Lung (tissue), 11 donors: ENCODE measurements at regions not wholly inside any gene's neighbourhood (a gene's known extent, or its start where the extent isn't known, plus 50 kb on each side); places are given as distances from the start of the nearest gene placed in this dataset.

Experiments
- ATAC-seq: fragments of 200-7000 bp; cut with Tn5 transposase; one replicate; pipeline ENCODE4 v1.9.1; 2020; ENCODE audit warnings: moderate number of reproducible peaks; ENCODE audit not compliant: insufficient read depth, low FRiP score
- DNase-seq, 3 donors: peaks; one replicate each; pipeline ENCODE4 v3.0.0-alpha.2; 2013 to 2017
- H3K27ac ChIP-seq, 2 donors: one replicate each; pipeline ENCODE4 v1.5.1; 2013; ENCODE audit warnings: mild to moderate bottlenecking in 2 of 2, moderate library complexity in 2 of 2, control low read depth in 1 of 2, inconsistent platforms in 1 of 2, low read depth in 1 of 2, low read length in 1 of 2
- H3K27me3 ChIP-seq, 3 donors: one replicate each; pipeline ENCODE4 v1.5.1; 2013; ENCODE audit warnings: low read length in 2 of 3; ENCODE audit not compliant: control insufficient read depth in 3 of 3, insufficient read depth in 3 of 3
- H3K36me3 ChIP-seq, 4 donors: one replicate each; pipeline ENCODE4 v1.5.1; 2013; ENCODE audit warnings: low read length in 4 of 4, mild to moderate bottlenecking in 1 of 4, moderate library complexity in 1 of 4; ENCODE audit not compliant: control insufficient read depth in 4 of 4, insufficient read depth in 4 of 4
- H3K4me1 ChIP-seq, 5 donors: one replicate each; pipeline ENCODE4 v1.5.1; 2013; ENCODE audit warnings: low read length in 5 of 5, mild to moderate bottlenecking in 2 of 5, moderate library complexity in 1 of 5; ENCODE audit not compliant: control insufficient read depth in 5 of 5, insufficient read depth in 5 of 5
- H3K4me3 ChIP-seq: one replicate; pipeline ENCODE4 v1.5.1; 2013; ENCODE audit warnings: mild to moderate bottlenecking, control low read depth, moderate library complexity
- H3K9ac ChIP-seq, 2 donors: one replicate each; pipeline ENCODE4 v1.5.1; 2013; ENCODE audit warnings: low read length in 2 of 2, control low read depth in 1 of 2; ENCODE audit not compliant: insufficient read depth in 1 of 2
- H3K9me3 ChIP-seq, 4 donors: one replicate each; pipeline ENCODE4 v1.5.1; 2013; ENCODE audit warnings: low read length in 3 of 4, mild to moderate bottlenecking in 1 of 4, moderate library complexity in 1 of 4; ENCODE audit not compliant: control insufficient read depth in 4 of 4, insufficient read depth in 3 of 4
- WGBS, 2 donors: extraction: QIAGEN DNeasy Blood & Tissue Kit; methylation state at CpG; one replicate each; pipeline ENCODE4 v1.1.7; 2013; 5-methylcytosine and 5-hydroxymethylcytosine counted together
- TF ChIP-seq, protein P1 (sequence below): IDR thresholded peaks from 2 replicates; pipeline ENCODE4 v1.5.1; 2012; ENCODE audit warnings: mild to moderate bottlenecking; ENCODE audit errors: control extremely low read depth, extremely low read depth
- donor health status: control.
- donor health status: control.
- donor health status: Bipolar disorder and iron deficiency.
- donor health status: healthy.
- donor health status: DM: yes; HTN: yes; CAD: no.

DNA sequence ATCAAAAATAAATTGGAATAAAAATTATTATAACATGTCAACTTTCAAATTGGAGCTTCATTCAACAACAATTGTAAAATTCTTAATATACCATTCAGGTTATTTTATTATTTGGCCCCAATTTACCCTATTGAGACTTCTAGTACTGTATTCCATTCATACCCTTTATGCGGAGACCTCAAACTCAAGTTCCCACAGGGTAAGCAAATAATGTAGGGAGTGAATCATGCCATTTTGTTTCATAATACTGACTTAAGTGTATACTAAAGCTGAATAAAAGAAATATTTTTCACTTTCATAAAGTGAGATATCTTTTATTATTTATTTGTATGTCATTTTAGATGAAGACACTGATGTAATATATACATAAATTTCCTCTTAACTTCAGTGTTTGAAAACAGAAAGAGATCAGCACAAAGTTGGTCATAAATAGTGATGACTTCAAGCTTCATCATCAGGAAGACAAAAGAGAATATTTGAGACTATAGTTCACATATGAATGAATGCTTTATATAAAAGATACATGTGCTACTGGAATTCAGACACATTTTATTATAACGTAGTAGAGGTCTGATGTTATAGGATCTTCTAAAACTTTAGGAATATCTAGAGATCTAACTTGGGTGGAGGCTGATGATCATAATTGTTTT lies 894.4 kb upstream of the PCDH9 start:
- DNase-seq (no peak), ATAC-seq (no peak)
- Histone ChIP-seq H3K9me3 (peaks cover 0 to 4% (median 1%) of the 10 kb centered on the region in 4 donors), H3K4me3 (no peak overlapping the region), H3K27me3 (no peaks in the 10 kb centered on the region), H3K27ac (no peak overlapping the region), H3K36me3 (no peaks in the 10 kb centered on the region), H3K9ac (no peak overlapping the region), H3K4me1 (no peaks in the 10 kb centered on the region)
- TF ChIP-seq, protein P1, sequence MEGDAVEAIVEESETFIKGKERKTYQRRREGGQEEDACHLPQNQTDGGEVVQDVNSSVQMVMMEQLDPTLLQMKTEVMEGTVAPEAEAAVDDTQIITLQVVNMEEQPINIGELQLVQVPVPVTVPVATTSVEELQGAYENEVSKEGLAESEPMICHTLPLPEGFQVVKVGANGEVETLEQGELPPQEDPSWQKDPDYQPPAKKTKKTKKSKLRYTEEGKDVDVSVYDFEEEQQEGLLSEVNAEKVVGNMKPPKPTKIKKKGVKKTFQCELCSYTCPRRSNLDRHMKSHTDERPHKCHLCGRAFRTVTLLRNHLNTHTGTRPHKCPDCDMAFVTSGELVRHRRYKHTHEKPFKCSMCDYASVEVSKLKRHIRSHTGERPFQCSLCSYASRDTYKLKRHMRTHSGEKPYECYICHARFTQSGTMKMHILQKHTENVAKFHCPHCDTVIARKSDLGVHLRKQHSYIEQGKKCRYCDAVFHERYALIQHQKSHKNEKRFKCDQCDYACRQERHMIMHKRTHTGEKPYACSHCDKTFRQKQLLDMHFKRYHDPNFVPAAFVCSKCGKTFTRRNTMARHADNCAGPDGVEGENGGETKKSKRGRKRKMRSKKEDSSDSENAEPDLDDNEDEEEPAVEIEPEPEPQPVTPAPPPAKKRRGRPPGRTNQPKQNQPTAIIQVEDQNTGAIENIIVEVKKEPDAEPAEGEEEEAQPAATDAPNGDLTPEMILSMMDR, result no peak
- WGBS, 2 donors, result 88 to 94% methylated on average over 2 of the region's 2 CpGs

DNA sequence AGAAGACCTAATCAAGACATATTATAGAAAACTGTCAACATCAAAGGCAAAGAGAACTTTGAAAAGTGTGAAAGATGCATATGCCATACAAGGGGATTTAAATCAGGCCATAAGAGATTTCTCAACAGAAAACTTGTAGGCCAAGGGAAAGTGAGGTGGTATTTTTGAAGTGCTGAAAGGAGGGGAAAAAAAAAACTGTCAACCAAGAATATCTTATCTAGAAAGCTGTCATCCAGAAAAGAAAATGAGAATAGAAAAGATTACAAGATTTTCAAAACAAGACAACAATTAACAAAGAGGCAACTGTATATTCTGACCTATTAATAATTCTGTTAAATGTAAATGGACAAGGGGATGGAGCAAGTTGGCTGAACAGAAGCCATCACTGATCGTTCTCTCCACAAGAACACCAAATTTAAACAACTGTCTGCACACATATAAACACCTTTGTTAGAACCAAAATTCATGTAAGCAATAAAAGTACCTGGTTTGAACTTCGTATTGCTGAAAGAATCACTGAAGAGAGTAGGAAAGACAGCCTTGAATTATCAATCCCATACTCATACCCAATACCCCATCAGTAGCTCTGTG lies 880.1 kb upstream of the PCDH9 start:
- H3K4me1 ChIP-seq, result no peaks in the 10 kb centered on the region
- WGBS, 2 donors, result 77 to 83% methylated on average over 2 of the region's 2 CpGs

DNA sequence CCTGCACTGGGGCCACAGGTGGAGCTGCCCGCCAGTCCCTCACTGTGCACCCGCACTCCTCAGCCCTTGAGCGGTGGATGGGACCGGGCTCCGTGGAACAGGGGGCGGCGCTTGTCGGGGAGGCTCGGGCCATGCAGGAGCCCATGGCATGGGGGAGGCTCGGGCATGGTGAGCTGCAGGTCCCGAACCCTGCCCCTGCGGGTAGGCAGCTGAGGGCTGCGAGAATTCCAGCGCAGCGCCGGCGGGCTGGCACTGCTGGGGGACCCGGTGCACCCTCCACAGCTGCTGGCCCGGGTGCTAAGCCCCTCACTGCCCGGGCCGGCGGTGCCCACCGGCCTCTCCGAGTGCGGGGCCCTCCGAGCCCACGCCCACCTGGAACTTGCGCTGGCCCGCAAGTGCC lies 877.5 kb upstream of the PCDH9 start:
- no peak for DNase-seq

More for the DNA sequence above, 880.1 kb upstream of the PCDH9 start:
- DNase-seq (no peak), ATAC-seq (no peak)
- TF ChIP-seq, protein P1, result no peak
- Histone ChIP-seq H3K9me3 (peaks cover 0 to 18% (median 12%) of the 10 kb centered on the region in 4 donors), H3K36me3 (no peaks in the 10 kb centered on the region), H3K27me3 (no peaks in the 10 kb centered on the region), H3K9ac (no peak overlapping the region), H3K27ac (no peak overlapping the region), H3K4me3 (no peak overlapping the region)

More for the DNA sequence above, 877.5 kb upstream of the PCDH9 start:
- Histone ChIP-seq H3K9ac (no peak overlapping the region), H3K4me3 (no peak overlapping the region), H3K36me3 (no peaks in the 10 kb centered on the region), H3K4me1 (no peaks in the 10 kb centered on the region), H3K27me3 (no peaks in the 10 kb centered on the region), H3K9me3 (peaks cover 0 to 18% (median 12%) of the 10 kb centered on the region in 4 donors), H3K27ac (no peak overlapping the region)
- ATAC-seq, result no peak
- WGBS, 2 donors, result 93 to 96% methylated on average over 23 to 29 of the region's 29 CpGs
- TF ChIP-seq, protein P1, result no peak
